ENCODE measurements at regions not wholly inside any gene's neighbourhood (a gene's known extent, or its start where the extent isn't known, plus 50 kb on each side); places are given as distances from the start of the nearest gene placed in this dataset.

- TF ChIP-seq SRF (IDR thresholded peaks at IDR 0.05; ENCODE audit: low read depth, low read length) (no peak), CHD7 (IDR thresholded peaks at IDR 0.05; ENCODE audit: insufficient replicate concordance, low read length) (no peak)
These were observed 332.7 kb downstream of the RAPGEF2 start (continued) for GRCh38 chr4:159435561-159436023.

Data from H1 (cell line).